ENCODE measurements at regions not wholly inside any gene's neighbourhood (a gene's known extent, or its start where the extent isn't known, plus 50 kb on each side); places are given as distances from the start of the nearest gene placed in this dataset.

GRCh38 chr6:11410539-11411307, 126.8 kb upstream of the TMEM170B start:
- no peak overlapping the region for H2AFZ ChIP-seq (ENCODE audit: low read length)
- TF ChIP-seq CTCF (IDR thresholded peaks at IDR 0.05; ENCODE audit: low read length), result no peak
- no peak for TF ChIP-seq EZH2phosphoT487 (IDR thresholded peaks at IDR 0.05; ENCODE audit: low read length)
- TF ChIP-seq EZH2 (optimal IDR thresholded peaks at IDR 0.05; ENCODE audit: low read depth, low read length), result no peak
- no peaks in the 10 kb centered on the region for H3K79me2 ChIP-seq (ENCODE audit: low read length)
- H4K20me1 ChIP-seq (ENCODE audit: insufficient read depth, low read length), result no peaks in the 10 kb centered on the region
- DNase-seq, result no peak
- H3K9me3 ChIP-seq (replicated peaks; ENCODE audit: insufficient read depth, low read length), result no peaks in the 10 kb centered on the region
- H3K9me2 ChIP-seq (replicated peaks; ENCODE audit: insufficient read depth, low read length), result no peaks in the 10 kb centered on the region
- H3K4me2 ChIP-seq (ENCODE audit: low read depth, low read length), result no peak overlapping the region
- H3K4me3 ChIP-seq (ENCODE audit: low read length), result no peak overlapping the region
- no peaks in the 10 kb centered on the region for H3K27me3 ChIP-seq (replicated peaks; ENCODE audit: insufficient read depth, low read length)
- no peaks in the 10 kb centered on the region for H3K36me3 ChIP-seq (replicated peaks; ENCODE audit: insufficient read depth, low read length)
- 0 out of 2 replicates have a peak, but pooled peaks cover 5% of the 10 kb centered on the region for H3K4me1 ChIP-seq (ENCODE audit: low read length)
- no peaks in the 10 kb centered on the region for H3F3A ChIP-seq (ENCODE audit: insufficient read depth, low read length)
- no peak overlapping the region for H3K27ac ChIP-seq (ENCODE audit: low read length)
- H3K9ac ChIP-seq (ENCODE audit: low read length), result no peak overlapping the region

- H3K36me3 ChIP-seq (replicated peaks; ENCODE audit: insufficient read depth, low read length), result no peaks in the 10 kb centered on the region
- H3K27me3 ChIP-seq (replicated peaks; ENCODE audit: insufficient read depth, low read length), result no peaks in the 10 kb centered on the region
- TF ChIP-seq EZH2phosphoT487 (IDR thresholded peaks at IDR 0.05; ENCODE audit: low read length), result no peak
- no peak for TF ChIP-seq CTCF (IDR thresholded peaks at IDR 0.05; ENCODE audit: low read length)
- no peak for TF ChIP-seq EZH2 (optimal IDR thresholded peaks at IDR 0.05; ENCODE audit: low read depth, low read length)
- DNase-seq, result no peak
- H3K4me2 ChIP-seq (ENCODE audit: low read depth, low read length), result no peak overlapping the region
- no peak overlapping the region for H3K9ac ChIP-seq (ENCODE audit: low read length)
- H3K9me2 ChIP-seq (replicated peaks; ENCODE audit: insufficient read depth, low read length), result no peaks in the 10 kb centered on the region
- H4K20me1 ChIP-seq (ENCODE audit: insufficient read depth, low read length), result no peaks in the 10 kb centered on the region
- H3K27ac ChIP-seq (ENCODE audit: low read length), result no peak overlapping the region
- H3K4me1 ChIP-seq (ENCODE audit: low read length), result 0 out of 2 replicates have a peak, but pooled peaks cover 5% of the 10 kb centered on the region
- H3K4me3 ChIP-seq (ENCODE audit: low read length), result no peak overlapping the region
- no peaks in the 10 kb centered on the region for H3F3A ChIP-seq (ENCODE audit: insufficient read depth, low read length)
- no peak overlapping the region for H2AFZ ChIP-seq (ENCODE audit: low read length)
- H3K9me3 ChIP-seq (replicated peaks; ENCODE audit: insufficient read depth, low read length), result no peaks in the 10 kb centered on the region
- no peaks in the 10 kb centered on the region for H3K79me2 ChIP-seq (ENCODE audit: low read length)
Observed at GRCh38 chr6:11409371-11409770, 128.2 kb upstream of the TMEM170B start.

GRCh38 chr6:11407414-11407813, 130.1 kb upstream of the TMEM170B start:
- Histone ChIP-seq H3K4me2 (ENCODE audit: low read depth, low read length) (no peak overlapping the region), H3K27ac (ENCODE audit: low read length) (no peak overlapping the region), H3K27me3 (replicated peaks; ENCODE audit: insufficient read depth, low read length) (no peaks in the 10 kb centered on the region), H3K4me3 (ENCODE audit: low read length) (no peak overlapping the region), H3K4me1 (ENCODE audit: low read length) (no peaks in the 10 kb centered on the region), H3K79me2 (ENCODE audit: low read length) (no peaks in the 10 kb centered on the region), H3K9me2 (replicated peaks; ENCODE audit: insufficient read depth, low read length) (no peaks in the 10 kb centered on the region), H3F3A (ENCODE audit: insufficient read depth, low read length) (no peaks in the 10 kb centered on the region), H3K9me3 (replicated peaks; ENCODE audit: insufficient read depth, low read length) (no peaks in the 10 kb centered on the region), H2AFZ (ENCODE audit: low read length) (no peak overlapping the region), H3K36me3 (replicated peaks; ENCODE audit: insufficient read depth, low read length) (no peaks in the 10 kb centered on the region), H3K9ac (ENCODE audit: low read length) (no peak overlapping the region), H4K20me1 (ENCODE audit: insufficient read depth, low read length) (no peaks in the 10 kb centered on the region)
- no peak for DNase-seq
- TF ChIP-seq EZH2phosphoT487 (IDR thresholded peaks at IDR 0.05; ENCODE audit: low read length) (no peak), EZH2 (optimal IDR thresholded peaks at IDR 0.05; ENCODE audit: low read depth, low read length) (no peak), CTCF (IDR thresholded peaks at IDR 0.05; ENCODE audit: low read length) (no peak)
